ENCODE measurements at regions not wholly inside any gene's neighbourhood (a gene's known extent, or its start where the extent isn't known, plus 50 kb on each side); places are given as distances from the start of the nearest gene placed in this dataset.
A peak's percentile ranks its signal among the peaks of the same experiment; 100 is the strongest.

DNA sequence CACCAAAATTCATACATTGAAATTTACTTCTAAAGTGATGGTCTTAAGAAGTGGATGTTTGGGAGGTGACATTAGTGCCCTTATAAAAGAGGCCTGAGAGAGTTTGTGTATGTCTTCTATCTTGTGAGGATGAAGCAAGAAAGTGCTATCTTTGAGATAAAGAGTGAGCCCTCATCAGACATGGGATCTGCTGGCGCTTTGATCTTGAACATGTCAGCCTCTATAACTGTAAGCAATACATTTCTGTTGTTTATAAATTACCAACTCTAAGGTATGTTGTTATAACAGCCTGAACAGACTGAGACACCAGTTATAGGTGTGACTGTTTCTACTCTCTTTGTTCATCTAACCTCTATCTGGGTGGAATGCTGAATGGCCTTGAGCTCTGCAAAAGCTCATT lies 54.5 kb upstream of the SETBP1 start:
- no peak for DNase-seq

DNA sequence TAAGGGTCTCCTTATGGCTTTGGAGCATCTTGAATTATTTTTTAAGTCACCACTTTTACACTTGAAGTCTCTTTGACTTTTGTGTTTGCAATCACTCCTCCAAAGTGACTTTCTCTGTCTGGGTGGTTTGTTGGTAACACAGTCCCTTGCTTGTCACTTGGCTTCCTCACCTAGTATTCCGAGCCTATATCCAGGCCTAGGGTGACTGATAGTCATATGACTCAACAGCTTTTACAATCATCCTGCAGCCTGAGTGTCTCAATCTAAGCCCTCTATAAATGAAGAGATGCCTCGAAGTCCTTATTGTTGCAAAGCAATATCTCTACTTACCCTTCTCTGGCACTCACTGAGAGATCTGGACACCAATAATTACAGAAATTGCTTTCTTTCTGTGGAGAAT lies 53.9 kb upstream of the SETBP1 start:
- no peak for DNase-seq

DNA sequence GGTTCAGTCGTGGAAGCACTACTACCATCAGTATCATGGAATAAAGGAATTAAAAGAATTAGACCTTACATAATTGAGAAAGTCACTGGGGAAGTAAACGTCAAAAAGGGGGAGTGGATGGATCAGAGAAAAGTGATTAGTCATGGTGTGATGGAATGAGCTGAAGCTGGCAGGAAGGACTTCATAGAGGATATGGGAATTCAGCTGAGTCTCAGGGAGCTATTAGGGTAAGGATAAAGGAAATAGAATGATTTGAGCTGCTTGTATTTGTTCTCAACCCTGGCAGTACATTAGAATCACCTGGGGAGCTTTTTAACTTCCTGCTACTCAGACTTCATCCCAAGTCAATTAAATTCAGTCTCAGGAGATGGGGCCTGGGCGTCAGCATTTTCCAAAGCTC lies 53.4 kb upstream of the SETBP1 start:
- peak; percentile 46 for DNase-seq

DNA sequence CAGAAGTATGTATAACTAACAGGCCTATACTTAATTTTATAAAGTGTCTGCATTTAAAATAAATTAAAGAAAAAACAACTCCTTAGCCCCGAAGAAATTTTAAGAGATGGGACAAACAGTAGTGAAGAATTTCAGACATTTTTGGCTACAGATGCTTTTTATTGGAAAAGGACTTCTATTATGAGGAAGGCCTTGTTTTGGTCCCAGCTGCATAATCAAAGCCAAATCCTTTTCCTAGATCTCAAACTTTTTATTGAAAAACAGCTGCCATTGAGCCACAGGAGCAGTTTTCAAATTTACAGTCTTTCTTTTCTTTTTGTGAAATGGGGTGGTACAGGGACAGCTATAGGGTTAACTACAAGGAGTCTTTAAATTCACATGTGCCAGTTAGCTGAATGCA lies 51.3 kb upstream of the SETBP1 start:
- DNase-seq, result no peak

DNA sequence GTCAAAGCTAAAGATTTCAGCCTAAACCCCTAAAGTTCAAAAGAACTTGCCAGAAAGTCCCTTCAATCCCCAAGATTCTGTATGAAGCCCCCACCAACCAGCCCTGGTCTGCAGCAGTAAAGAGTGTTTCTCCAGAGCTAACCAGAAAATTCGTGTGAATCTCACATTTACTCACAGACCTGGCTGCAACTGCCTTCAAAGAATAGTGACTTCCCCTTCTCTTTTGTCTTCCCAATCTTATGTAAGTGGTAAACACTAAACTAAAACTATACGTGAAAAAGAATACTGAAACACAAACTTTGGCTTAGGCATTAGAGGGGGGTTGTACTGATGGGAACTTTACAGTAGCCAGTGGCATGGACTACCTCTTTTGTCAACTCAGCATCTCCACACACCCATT lies 50.6 kb upstream of the SETBP1 start:
- DNase-seq, result no peak
